HEK293T (cell line): ENCODE measurements at regions not wholly inside any gene's neighbourhood (a gene's known extent, or its start where the extent isn't known, plus 50 kb on each side); places are given as distances from the start of the nearest gene placed in this dataset.

Experiments used
- ELF4 ChIP-seq: fragments of 450-650 bp; IDR thresholded peaks from 2 replicates; pipeline ENCODE4 v1.6.1; 2017; ENCODE audit warnings: antibody characterized with exemption
- FOXA1 ChIP-seq: fragments of 450-650 bp; IDR thresholded peaks from 2 replicates; pipeline ENCODE4 v1.6.1; 2016; ENCODE audit warnings: mild to moderate bottlenecking
- HDGF ChIP-seq: fragments of 450-650 bp; IDR thresholded peaks from 2 replicates; pipeline ENCODE4 v1.6.1; 2017; ENCODE audit warnings: antibody characterized with exemption, borderline replicate concordance
- NFRKB ChIP-seq: fragments of 450-650 bp; IDR thresholded peaks from 2 replicates; pipeline ENCODE4 v1.6.1; 2016; ENCODE audit warnings: mild to moderate bottlenecking, moderate library complexity
- SP1 ChIP-seq: fragments of 450-650 bp; IDR thresholded peaks from 2 replicates; pipeline ENCODE4 v1.6.1; 2017
- SUZ12 ChIP-seq: fragments of 450-650 bp; IDR thresholded peaks from 2 replicates; pipeline ENCODE4 v1.6.1; 2016; ENCODE audit warnings: mild to moderate bottlenecking
- ZNF384 ChIP-seq: fragments of 450-650 bp; IDR thresholded peaks from 2 replicates; pipeline ENCODE4 v1.6.1; 2016

DNA sequence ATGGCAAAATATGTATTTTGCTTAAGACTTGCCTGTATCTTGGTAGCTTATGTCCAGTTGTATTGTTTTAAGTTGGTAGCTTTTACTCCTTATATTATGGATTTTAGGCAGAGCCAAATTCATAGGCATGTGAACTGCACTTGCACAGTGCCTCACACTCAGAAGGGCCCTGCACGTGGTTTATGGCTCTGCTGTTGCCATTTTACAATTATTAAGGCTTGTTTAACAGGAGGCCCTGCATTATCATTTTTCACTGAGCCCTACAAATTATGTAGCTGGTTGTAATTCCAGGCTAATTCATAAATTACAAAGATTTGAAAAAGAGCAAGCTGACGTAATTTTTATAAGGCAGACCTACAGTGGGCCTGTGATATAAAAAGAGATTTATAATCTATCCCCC lies 537.6 kb upstream of the UBE2E2 start:
- TF ChIP-seq FOXA1, result no peak
- TF ChIP-seq SP1, result no peak
- TF ChIP-seq ELF4, result no peak
- no peak for TF ChIP-seq NFRKB
- TF ChIP-seq SUZ12, result no peak
- no peak for TF ChIP-seq HDGF
- no peak for TF ChIP-seq ZNF384
